D721Med (cell line): ENCODE measurements at regions not wholly inside any gene's neighbourhood (a gene's known extent, or its start where the extent isn't known, plus 50 kb on each side); places are given as distances from the start of the nearest gene placed in this dataset.

Experiments
- DNase-seq: peaks from one replicate; pipeline ENCODE4 v3.0.0; 2011; ENCODE audit warnings: low spot score; ENCODE audit not compliant: insufficient read length
- FAIRE-seq: peaks from 2 replicates; lab custom pipeline; 2011; peaks lifted over from hg19 to GRCh38; lab: Jason Lieb, UNC
- CTCF ChIP-seq: IDR thresholded peaks from 2 replicates; pipeline ENCODE4 v1.5.1; 2012; ENCODE audit warnings: mild to moderate bottlenecking, control low read depth; ENCODE audit not compliant: insufficient read depth; ENCODE audit errors: missing control alignments

- no peak for TF ChIP-seq CTCF
- DNase-seq (no peak), FAIRE-seq (no peak)
Measured at GRCh38 chr18:25648716-25649260, 296.8 kb upstream of the ZNF521 start.

GRCh38 chr18:25647404-25647803, 295.4 kb upstream of the ZNF521 start:
- no peak for TF ChIP-seq CTCF
- DNase-seq (no peak), FAIRE-seq (no peak)

DNA sequence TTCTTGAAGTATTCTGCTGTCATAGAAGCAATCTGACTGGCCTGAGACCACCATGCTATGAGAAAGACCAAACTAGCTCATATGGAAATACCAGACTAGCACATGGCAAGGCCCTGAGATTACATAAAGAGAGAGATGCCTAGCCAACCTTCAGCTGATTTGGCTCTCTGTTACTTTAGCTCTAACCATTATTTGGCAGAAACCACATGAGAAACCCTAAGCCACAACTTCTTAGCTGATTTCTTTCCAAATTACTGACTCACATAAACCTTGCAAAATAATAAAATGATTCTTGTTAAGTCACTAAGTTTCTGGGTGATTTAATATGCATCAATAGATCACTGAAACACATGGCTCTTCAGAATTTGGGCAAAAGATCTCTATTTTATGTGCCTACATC, 295.0 kb upstream of the ZNF521 start:
- DNase-seq, result no peak
- FAIRE-seq, result no peak
- no peak for TF ChIP-seq CTCF

- FAIRE-seq, result no peak
- DNase-seq, result no peak
- TF ChIP-seq CTCF, result no peak
Measured at GRCh38 chr18:25639596-25639995, 287.6 kb upstream of the ZNF521 start.

- FAIRE-seq (no peak), DNase-seq (no peak)
- no peak for TF ChIP-seq CTCF
Measured at GRCh38 chr18:25633563-25633962, 281.6 kb upstream of the ZNF521 start.

DNA sequence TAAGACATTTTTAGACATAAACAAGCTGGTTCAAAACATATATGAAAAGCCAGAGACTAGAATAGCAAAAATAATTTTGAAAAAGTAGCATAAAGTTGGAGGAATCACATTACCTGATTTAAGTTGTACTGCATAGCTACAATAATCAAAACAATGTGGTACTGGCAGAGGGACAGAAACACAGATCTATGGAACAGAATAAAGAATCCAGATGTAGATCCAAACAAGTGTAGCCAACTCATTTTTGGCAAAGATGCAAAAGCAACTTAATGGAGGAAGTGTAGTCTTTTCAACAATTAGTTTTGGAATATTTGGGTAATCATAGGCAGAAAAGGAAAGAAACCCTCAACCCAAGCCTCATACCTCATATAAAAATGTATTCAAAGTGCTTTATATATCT, 278.7 kb upstream of the ZNF521 start:
- DNase-seq (no peak), FAIRE-seq (no peak)
- no peak for TF ChIP-seq CTCF

GRCh38 chr18:25621682-25622081, 269.7 kb upstream of the ZNF521 start:
- DNase-seq (no peak), FAIRE-seq (no peak)
- no peak for TF ChIP-seq CTCF
